Jurkat, Clone E6-1 (cell line): ENCODE measurements at regions not wholly inside any gene's neighbourhood (a gene's known extent, or its start where the extent isn't known, plus 50 kb on each side); places are given as distances from the start of the nearest gene placed in this dataset.

ENCODE experiments used
- DNase-seq: peaks from one replicate; pipeline ENCODE4 v3.0.0-alpha.2; 2011; ENCODE audit warnings: low read depth, low spot score
- H3K4me3 ChIP-seq: 2 replicates; pipeline ENCODE4 v1.5.1; 2011; ENCODE audit warnings: mild to moderate bottlenecking, low read length, control low read depth, moderate library complexity

GRCh38 chr6:53974941-53975340, 136.3 kb upstream of the MLIP start:
- no peak overlapping the region for H3K4me3 ChIP-seq
- no peak for DNase-seq

GRCh38 chr6:53975941-53976615, 135.2 kb upstream of the MLIP start:
- DNase-seq, result no peak
- no peak overlapping the region for H3K4me3 ChIP-seq

- no peak for DNase-seq
- no peak overlapping the region for H3K4me3 ChIP-seq
Observed at GRCh38 chr6:53977551-53977950, 133.7 kb upstream of the MLIP start.

- peak; percentile 46 for DNase-seq
Observed at GRCh38 chr6:53979468-53980067, 131.7 kb upstream of the MLIP start.

GRCh38 chr6:53982366-53983050, 128.7 kb upstream of the MLIP start:
- H3K4me3 ChIP-seq, result no peak overlapping the region
- DNase-seq, result no peak

More at GRCh38 chr6:53979468-53980067, 131.7 kb upstream of the MLIP start:
- H3K4me3 ChIP-seq, result no peak overlapping the region

- H3K4me3 ChIP-seq, result no peak overlapping the region
- no peak for DNase-seq
Observed at GRCh38 chr6:53983301-53983700, 127.9 kb upstream of the MLIP start.

GRCh38 chr6:53984163-53984562, 127.1 kb upstream of the MLIP start:
- H3K4me3 ChIP-seq, result no peak overlapping the region
- DNase-seq, result no peak

GRCh38 chr6:53984581-53984980, 126.7 kb upstream of the MLIP start:
- DNase-seq, result no peak
- H3K4me3 ChIP-seq, result no peak overlapping the region

- DNase-seq, result no peak
Observed at GRCh38 chr6:53985366-53985765, 125.9 kb upstream of the MLIP start.

GRCh38 chr6:53986165-53986720, 125.0 kb upstream of the MLIP start:
- DNase-seq, result peak; percentile 25

More at GRCh38 chr6:53985366-53985765, 125.9 kb upstream of the MLIP start:
- H3K4me3 ChIP-seq, result no peak overlapping the region

GRCh38 chr6:53986721-53987521, 124.3 kb upstream of the MLIP start:
- DNase-seq, result no peak
- no peak overlapping the region for H3K4me3 ChIP-seq

More at GRCh38 chr6:53986165-53986720, 125.0 kb upstream of the MLIP start:
- no peak overlapping the region for H3K4me3 ChIP-seq

- DNase-seq, result no peak
- no peak overlapping the region for H3K4me3 ChIP-seq
Observed at GRCh38 chr6:53987522-53987888, 123.7 kb upstream of the MLIP start.

GRCh38 chr6:53989504-53989903, 121.7 kb upstream of the MLIP start:
- no peak for DNase-seq
- H3K4me3 ChIP-seq, result no peak overlapping the region

- no peak overlapping the region for H3K4me3 ChIP-seq
- DNase-seq, result no peak
Observed at GRCh38 chr6:53992522-53992921, 118.7 kb upstream of the MLIP start.

GRCh38 chr6:53994201-53994600, 117.0 kb upstream of the MLIP start:
- H3K4me3 ChIP-seq, result no peak overlapping the region
- DNase-seq, result no peak

GRCh38 chr6:53995935-53996334, 115.3 kb upstream of the MLIP start:
- DNase-seq, result no peak
- no peak overlapping the region for H3K4me3 ChIP-seq

- no peak for DNase-seq
- no peak overlapping the region for H3K4me3 ChIP-seq
Observed at GRCh38 chr6:53998303-53998702, 112.9 kb upstream of the MLIP start.

- DNase-seq, result no peak
Observed at GRCh38 chr6:53999088-53999755, 112.0 kb upstream of the MLIP start.

GRCh38 chr6:54002116-54002515, 109.1 kb upstream of the MLIP start:
- no peak for DNase-seq
- no peak overlapping the region for H3K4me3 ChIP-seq

More at GRCh38 chr6:53999088-53999755, 112.0 kb upstream of the MLIP start:
- no peak overlapping the region for H3K4me3 ChIP-seq
